GM12875 (cell line): ENCODE measurements at regions not wholly inside any gene's neighbourhood (a gene's known extent, or its start where the extent isn't known, plus 50 kb on each side); places are given as distances from the start of the nearest gene placed in this dataset.

ENCODE experiments used
- H3K4me3 ChIP-seq: one replicate; pipeline ENCODE4 v1.5.1; 2011; ENCODE audit warnings: low read depth, low read length, control low read depth
- TF ChIP-seq, protein P1 (sequence below): IDR thresholded peaks from 2 replicates; pipeline ENCODE4 v1.5.1; 2011; ENCODE audit warnings: low read depth, mild to moderate bottlenecking, control low read depth, inconsistent platforms, low read length, moderate library complexity, borderline replicate concordance; ENCODE audit not compliant: insufficient read depth

GRCh38 chr3:178259703-178260102 lies 276.5 kb upstream of the KCNMB2 start:
- TF ChIP-seq, protein P1, sequence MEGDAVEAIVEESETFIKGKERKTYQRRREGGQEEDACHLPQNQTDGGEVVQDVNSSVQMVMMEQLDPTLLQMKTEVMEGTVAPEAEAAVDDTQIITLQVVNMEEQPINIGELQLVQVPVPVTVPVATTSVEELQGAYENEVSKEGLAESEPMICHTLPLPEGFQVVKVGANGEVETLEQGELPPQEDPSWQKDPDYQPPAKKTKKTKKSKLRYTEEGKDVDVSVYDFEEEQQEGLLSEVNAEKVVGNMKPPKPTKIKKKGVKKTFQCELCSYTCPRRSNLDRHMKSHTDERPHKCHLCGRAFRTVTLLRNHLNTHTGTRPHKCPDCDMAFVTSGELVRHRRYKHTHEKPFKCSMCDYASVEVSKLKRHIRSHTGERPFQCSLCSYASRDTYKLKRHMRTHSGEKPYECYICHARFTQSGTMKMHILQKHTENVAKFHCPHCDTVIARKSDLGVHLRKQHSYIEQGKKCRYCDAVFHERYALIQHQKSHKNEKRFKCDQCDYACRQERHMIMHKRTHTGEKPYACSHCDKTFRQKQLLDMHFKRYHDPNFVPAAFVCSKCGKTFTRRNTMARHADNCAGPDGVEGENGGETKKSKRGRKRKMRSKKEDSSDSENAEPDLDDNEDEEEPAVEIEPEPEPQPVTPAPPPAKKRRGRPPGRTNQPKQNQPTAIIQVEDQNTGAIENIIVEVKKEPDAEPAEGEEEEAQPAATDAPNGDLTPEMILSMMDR, result no peak
- no peak overlapping the region for H3K4me3 ChIP-seq

DNA sequence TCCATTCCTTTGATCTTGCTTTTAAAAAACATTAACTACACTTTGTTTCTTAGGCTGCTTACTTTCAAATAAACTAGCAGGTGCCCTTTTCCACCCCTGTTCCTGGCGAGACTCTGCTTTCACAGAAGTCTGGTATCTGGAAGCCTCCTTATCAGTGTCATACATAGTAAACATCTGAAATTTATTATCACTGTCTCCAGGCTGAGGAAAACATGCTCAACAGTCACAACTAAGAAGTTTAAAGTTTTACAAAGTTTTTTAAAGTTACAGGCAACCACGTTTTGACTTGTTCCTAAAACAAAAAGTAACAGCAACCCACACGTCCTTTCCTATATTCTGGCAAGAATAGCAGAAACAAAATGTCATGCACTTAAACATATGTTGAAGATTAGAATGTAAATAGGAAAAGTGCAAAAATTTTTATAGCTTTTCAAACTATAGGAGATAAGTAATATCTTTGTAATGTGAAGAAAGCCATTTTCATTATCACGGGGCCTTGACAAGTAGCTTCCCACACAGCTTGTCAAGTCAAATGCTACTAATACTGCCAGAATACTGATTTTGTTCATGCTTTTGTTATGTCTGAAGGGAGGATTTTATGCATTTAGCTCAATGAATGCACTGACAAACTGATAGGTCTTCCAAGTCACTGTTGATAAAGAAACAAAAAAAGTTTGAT lies 275.2 kb upstream of the KCNMB2 start:
- TF ChIP-seq, protein P1, result no peak
- H3K4me3 ChIP-seq, result no peak overlapping the region

DNA sequence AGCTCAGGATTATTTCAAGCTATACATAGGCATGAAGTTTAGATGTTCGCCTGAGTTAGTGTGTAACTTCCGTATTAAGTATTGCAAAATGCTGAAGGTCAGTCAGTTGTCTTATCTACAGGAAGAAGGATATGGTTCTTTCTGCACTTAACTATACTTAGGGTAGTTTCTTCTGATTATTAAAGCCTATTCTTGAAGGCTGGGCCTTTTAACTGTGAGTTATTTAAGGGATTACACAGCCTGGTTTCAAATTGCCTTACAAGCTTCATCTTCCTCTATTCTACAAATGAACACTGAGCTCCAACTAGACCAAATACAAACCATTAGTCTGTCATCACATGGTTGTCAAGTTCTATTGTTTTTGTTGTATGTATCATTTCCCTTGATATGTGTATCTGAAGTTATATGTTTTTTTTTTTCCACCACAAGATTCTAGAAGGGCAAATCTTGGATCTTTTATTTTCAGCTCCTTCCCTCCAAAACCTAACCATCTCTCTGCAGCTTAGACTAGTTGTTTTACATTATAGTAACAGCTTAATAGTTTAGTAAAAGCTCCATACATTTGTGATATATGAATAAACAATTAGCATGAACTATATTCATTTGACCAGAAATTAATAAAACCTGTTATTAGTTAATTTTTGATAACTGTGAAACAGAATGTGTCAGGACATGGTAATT lies 272.9 kb upstream of the KCNMB2 start:
- H3K4me3 ChIP-seq, result no peak overlapping the region
- TF ChIP-seq, protein P1, result no peak

DNA sequence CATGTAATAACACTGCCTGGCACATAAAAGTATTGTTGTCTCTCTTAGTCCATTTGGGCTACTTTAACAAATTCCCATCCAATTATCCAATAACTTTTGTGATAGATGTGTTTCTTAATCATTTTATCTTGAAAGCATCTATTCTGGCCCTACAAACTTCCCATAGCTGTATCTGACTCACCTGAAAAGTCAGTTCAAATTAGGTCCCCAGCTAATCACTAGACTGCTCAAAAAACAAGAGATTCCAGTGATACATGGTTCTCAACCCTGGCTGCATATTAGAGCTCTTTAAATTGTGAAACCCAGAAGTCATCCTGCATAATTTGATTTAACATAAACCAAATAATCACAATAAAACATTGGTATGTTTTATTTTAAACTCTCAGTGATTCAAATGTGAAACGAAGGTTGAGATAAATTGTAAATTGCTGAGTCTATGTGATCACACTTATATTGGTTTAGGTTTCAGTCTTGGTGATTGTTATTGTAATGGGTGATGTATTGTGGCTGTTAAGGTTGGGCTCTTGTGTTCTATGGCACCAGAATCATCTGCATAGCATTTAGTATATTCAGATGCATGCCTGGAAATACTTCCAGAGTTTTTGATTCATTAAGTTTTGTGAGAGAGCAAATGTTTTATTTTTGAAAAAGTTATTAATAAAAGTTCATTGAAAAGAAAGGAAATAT lies 268.9 kb upstream of the KCNMB2 start:
- no peak overlapping the region for H3K4me3 ChIP-seq
- TF ChIP-seq, protein P1, result no peak

DNA sequence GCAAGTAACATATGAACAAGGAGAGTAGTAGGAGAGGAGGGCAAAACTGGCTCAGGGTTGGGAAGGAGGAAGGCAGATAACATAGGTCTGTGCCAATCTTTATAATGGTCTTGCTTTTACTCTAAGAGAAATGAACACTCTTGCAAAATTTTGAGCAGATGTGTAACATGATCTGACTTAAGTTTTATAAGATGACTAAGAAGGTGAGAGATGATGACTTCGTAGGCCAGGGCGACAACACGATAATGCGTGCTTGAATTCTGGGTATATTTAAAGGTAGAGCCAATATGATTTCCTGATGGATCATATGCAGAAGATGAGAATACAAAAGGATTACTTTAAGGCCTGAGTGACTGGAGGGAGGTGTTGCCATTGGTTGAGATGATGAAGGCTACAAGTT lies 265.4 kb upstream of the KCNMB2 start:
- TF ChIP-seq, protein P1, result no peak
- no peak overlapping the region for H3K4me3 ChIP-seq

- TF ChIP-seq, protein P1, result no peak
- H3K4me3 ChIP-seq, result no peak overlapping the region
These were observed 264.4 kb upstream of the KCNMB2 start for GRCh38 chr3:178271740-178272387.
